Suprapubic skin (tissue), 4 donors: ENCODE measurements at regions not wholly inside any gene's neighbourhood (a gene's known extent, or its start where the extent isn't known, plus 50 kb on each side); places are given as distances from the start of the nearest gene placed in this dataset.

ENCODE experiments used
- DNase-seq, 2 donors: peaks; one replicate each; pipeline ENCODE4 v3.0.0-alpha.2; 2019; ENCODE audit warnings: low spot score in 2 of 2
- H3K27ac ChIP-seq: fragments of 200-600 bp; sonication (generic); one replicate; pipeline ENCODE4 v1.5.1; 2019
- H3K27me3 ChIP-seq: fragments of 200-600 bp; sonication (generic); one replicate; pipeline ENCODE4 v1.5.1; 2019
- H3K36me3 ChIP-seq: fragments of 200-600 bp; sonication (generic); one replicate; pipeline ENCODE4 v1.5.1; 2019
- H3K4me1 ChIP-seq: fragments of 200-600 bp; sonication (generic); one replicate; pipeline ENCODE4 v1.5.1; 2019
- H3K4me3 ChIP-seq: fragments of 200-600 bp; sonication (generic); one replicate; pipeline ENCODE4 v1.5.1; 2019; ENCODE audit warnings: mild to moderate bottlenecking
- H3K9me3 ChIP-seq: fragments of 200-600 bp; sonication (generic); one replicate; pipeline ENCODE4 v1.5.1; 2019
- EP300 ChIP-seq: sonication (generic); formaldehyde crosslinking; IDR thresholded peaks from one replicate; pipeline ENCODE4 v1.6.1; 2017; ENCODE audit warnings: antibody characterized with exemption
- POLR2A ChIP-seq, 2 donors: fragments of 450-650 bp; IDR thresholded peaks; one replicate each; pipeline ENCODE4 v1.6.1; 2017; ENCODE audit warnings: antibody characterized with exemption in 2 of 2, mild to moderate bottlenecking in 2 of 2, moderate library complexity in 2 of 2
- POLR2AphosphoS5 ChIP-seq, 3 donors: sonication (generic); formaldehyde crosslinking; IDR thresholded peaks; one replicate each; pipeline ENCODE4 v1.6.1; 2017; ENCODE audit warnings: antibody characterized with exemption in 3 of 3
- WGBS: methylation state at CpG from one replicate; pipeline ENCODE4 v1.1.5; 2018; 5-methylcytosine and 5-hydroxymethylcytosine counted together
- TF ChIP-seq, protein P1 (sequence below), 2 donors: fragments of 200-600 bp in 1 of 2; fragments of 450-650 bp in 1 of 2; sonication (generic) in 1 of 2; IDR thresholded peaks; one replicate each; pipeline ENCODE4 v1.5.1; 2016 to 2019; ENCODE audit warnings: antibody characterized with exemption in 2 of 2, mild to moderate bottlenecking in 1 of 2, moderate library complexity in 1 of 2

DNA sequence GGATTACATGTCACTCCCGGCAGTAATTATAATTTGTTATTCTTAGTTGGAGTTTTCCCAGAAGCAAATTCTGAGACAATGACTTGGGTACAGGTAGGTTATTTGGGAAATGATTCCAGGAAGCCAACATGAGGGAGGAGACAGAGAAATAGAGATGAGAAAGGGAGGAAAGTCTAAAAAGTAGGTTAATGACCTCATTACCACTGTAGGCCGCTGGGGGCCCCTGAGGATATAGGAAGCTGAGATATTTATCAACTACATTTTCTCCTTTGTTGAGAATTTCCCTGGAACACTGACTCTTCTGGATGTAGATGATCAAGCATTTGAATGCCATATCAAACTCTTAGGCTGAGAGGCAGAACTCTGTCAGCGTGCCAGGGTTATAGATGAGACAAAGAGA is 284.3 kb downstream of the ICOS start:
- H3K36me3 ChIP-seq = no peaks in the 10 kb centered on the region

DNA sequence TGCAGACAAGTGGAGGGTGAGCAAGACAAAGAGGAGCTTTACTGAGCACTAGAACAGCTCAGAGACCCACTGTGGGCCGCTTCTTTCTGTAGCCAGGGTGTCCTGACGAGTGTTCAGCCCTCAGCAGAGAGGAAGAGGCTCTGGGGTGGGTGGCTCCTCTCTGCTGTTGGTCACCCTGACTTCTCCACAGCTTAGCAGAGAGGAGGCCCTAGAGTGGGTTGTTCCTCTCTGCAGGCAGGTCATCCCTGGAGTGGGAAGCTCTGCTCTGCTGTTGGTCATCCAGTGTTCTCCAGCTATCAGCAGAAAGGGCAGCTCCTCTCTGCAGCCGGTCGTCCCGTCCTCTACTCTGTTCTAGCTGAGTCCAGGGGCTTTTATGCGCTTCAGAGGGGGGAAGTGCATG is 286.5 kb downstream of the ICOS start:
- Histone ChIP-seq H3K36me3 (no peaks in the 10 kb centered on the region), H3K4me3 (no peak overlapping the region), H3K4me1 (no peaks in the 10 kb centered on the region), H3K27me3 (peaks cover 6% of the 10 kb centered on the region), H3K9me3 (peaks cover 2% of the 10 kb centered on the region), H3K27ac (no peak overlapping the region)
- WGBS = 100% methylated on average over 2 of the region's 6 CpGs
- DNase-seq = no peak
- TF ChIP-seq POLR2A (IDR thresholded peaks at IDR 0.05) = no peak
- TF ChIP-seq POLR2AphosphoS5 (IDR thresholded peaks at IDR 0.05) = no peak
- TF ChIP-seq, protein P1, sequence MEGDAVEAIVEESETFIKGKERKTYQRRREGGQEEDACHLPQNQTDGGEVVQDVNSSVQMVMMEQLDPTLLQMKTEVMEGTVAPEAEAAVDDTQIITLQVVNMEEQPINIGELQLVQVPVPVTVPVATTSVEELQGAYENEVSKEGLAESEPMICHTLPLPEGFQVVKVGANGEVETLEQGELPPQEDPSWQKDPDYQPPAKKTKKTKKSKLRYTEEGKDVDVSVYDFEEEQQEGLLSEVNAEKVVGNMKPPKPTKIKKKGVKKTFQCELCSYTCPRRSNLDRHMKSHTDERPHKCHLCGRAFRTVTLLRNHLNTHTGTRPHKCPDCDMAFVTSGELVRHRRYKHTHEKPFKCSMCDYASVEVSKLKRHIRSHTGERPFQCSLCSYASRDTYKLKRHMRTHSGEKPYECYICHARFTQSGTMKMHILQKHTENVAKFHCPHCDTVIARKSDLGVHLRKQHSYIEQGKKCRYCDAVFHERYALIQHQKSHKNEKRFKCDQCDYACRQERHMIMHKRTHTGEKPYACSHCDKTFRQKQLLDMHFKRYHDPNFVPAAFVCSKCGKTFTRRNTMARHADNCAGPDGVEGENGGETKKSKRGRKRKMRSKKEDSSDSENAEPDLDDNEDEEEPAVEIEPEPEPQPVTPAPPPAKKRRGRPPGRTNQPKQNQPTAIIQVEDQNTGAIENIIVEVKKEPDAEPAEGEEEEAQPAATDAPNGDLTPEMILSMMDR (IDR thresholded peaks at IDR 0.05) = no peak
- no peak for TF ChIP-seq EP300

More for the DNA sequence above, 284.3 kb downstream of the ICOS start:
- peaks cover 6% of the 10 kb centered on the region for H3K27me3 ChIP-seq
- H3K4me1 ChIP-seq = no peaks in the 10 kb centered on the region
- DNase-seq = no peak
- WGBS = 60% methylated on average over 3 of the region's 3 CpGs
- no peak overlapping the region for H3K27ac ChIP-seq
- H3K9me3 ChIP-seq = peaks cover 3% of the 10 kb centered on the region
- no peak overlapping the region for H3K4me3 ChIP-seq
- TF ChIP-seq EP300 = no peak
- TF ChIP-seq POLR2AphosphoS5 (IDR thresholded peaks at IDR 0.05) = no peak
- TF ChIP-seq POLR2A (IDR thresholded peaks at IDR 0.05) = no peak
- TF ChIP-seq, protein P1 (IDR thresholded peaks at IDR 0.05) = no peak

GRCh38 chr2:204223544-204223943 is 287.0 kb downstream of the ICOS start:
- no peak overlapping the region for H3K27ac ChIP-seq
- TF ChIP-seq POLR2AphosphoS5 (IDR thresholded peaks at IDR 0.05) (no peak), POLR2A (IDR thresholded peaks at IDR 0.05) (no peak), EP300 (no peak)
- TF ChIP-seq, protein P1 (IDR thresholded peaks at IDR 0.05) = no peak
- WGBS = 80% methylated on average over 3 of the region's 9 CpGs
- no peak overlapping the region for H3K4me3 ChIP-seq
- H3K9me3 ChIP-seq = no peaks in the 10 kb centered on the region
- H3K36me3 ChIP-seq = no peaks in the 10 kb centered on the region
- no peak for DNase-seq
- no peaks in the 10 kb centered on the region for H3K4me1 ChIP-seq
- H3K27me3 ChIP-seq = peaks cover 6% of the 10 kb centered on the region

- no peak for DNase-seq
- H3K9me3 ChIP-seq = no peaks in the 10 kb centered on the region
- WGBS = 53% methylated on average over 2 of the region's 2 CpGs
Observed at GRCh38 chr2:204225671-204226073, 289.1 kb downstream of the ICOS start.

DNA sequence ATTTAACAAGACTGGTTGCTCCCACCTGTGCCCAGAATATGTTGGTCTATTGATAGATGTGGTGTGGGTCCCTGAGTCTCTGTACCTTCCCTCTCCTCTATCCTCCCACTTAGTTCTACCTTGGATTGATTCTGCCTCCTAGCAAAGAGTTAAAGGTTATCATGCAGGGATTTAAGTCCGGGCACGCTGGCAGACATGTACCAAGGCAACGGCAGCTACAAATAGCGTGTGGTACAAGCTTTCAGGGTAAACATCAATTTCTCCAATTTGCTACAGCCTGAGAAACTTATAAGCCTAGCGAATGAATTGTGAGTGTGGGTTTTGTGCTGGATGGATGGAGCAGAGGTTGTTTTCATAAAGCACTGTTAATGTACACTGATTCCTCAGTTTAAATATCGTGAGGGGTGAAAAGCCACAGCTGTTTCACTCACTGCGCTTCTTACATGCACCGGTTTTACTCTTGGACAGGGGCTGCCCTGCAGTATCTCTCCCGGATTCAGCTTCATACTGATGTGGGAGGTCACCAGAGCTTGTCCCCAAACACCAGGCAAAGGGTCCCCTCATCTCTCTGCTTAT is 289.8 kb downstream of the ICOS start:
- H3K27ac ChIP-seq = no peak overlapping the region
- H3K36me3 ChIP-seq = no peaks in the 10 kb centered on the region
- H3K9me3 ChIP-seq = no peaks in the 10 kb centered on the region
- TF ChIP-seq EP300 (no peak), POLR2A (IDR thresholded peaks at IDR 0.05) (no peak), POLR2AphosphoS5 (IDR thresholded peaks at IDR 0.05) (no peak)
- TF ChIP-seq, protein P1 (IDR thresholded peaks at IDR 0.05) = no peak
- 60% methylated on average over 9 of the region's 9 CpGs for WGBS
- H3K4me3 ChIP-seq = no peak overlapping the region
- H3K27me3 ChIP-seq = peaks cover 6% of the 10 kb centered on the region
- no peaks in the 10 kb centered on the region for H3K4me1 ChIP-seq
- no peak for DNase-seq

More at GRCh38 chr2:204225671-204226073, 289.1 kb downstream of the ICOS start:
- no peaks in the 10 kb centered on the region for H3K4me1 ChIP-seq
- no peak overlapping the region for H3K4me3 ChIP-seq
- H3K27me3 ChIP-seq = peaks cover 6% of the 10 kb centered on the region
- no peak overlapping the region for H3K27ac ChIP-seq
- no peaks in the 10 kb centered on the region for H3K36me3 ChIP-seq
- TF ChIP-seq POLR2A (IDR thresholded peaks at IDR 0.05) (no peak), EP300 (no peak), POLR2AphosphoS5 (IDR thresholded peaks at IDR 0.05) (no peak)
- TF ChIP-seq, protein P1 (IDR thresholded peaks at IDR 0.05) = no peak
